ENCODE measurements at regions not wholly inside any gene's neighbourhood (a gene's known extent, or its start where the extent isn't known, plus 50 kb on each side); places are given as distances from the start of the nearest gene placed in this dataset.

DNA sequence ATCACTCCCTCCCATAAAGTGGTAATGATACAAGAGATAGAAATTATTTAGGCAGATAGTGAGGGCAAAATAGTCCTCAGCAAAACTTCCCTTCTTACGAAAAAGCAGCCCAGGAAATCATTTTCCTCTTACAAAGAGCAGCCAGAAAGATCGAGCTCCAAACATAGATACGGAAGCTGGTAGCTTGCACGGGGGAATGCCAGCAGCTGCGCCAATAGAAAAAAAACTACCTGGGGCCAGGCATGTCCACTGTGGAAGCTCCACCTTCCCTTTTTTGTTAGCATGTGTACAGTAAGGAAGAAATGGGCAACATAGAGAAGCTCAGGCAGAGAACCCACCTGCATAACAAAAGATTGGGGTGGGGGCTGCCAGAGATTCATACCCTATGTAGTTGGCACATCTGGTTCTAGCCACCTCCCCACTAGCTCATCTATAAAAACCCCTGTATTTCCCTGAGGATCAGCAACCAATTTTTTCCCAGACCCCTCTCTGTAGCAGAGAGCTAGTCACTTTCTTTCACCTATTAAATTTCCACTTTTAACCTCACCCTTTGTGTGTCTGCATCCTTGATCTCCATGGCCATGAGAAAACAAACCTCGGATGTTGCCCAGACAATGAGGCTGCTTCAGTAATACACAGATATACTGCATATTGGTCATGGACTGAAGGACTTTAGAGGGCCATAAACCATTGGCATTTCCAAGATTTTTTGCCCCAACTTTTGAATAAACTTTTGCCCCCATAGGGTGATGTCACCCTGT is 52.1 kb downstream of the SOD2 start:
- Histone ChIP-seq H3K23me2 (ENCODE audit: insufficient read length, low read depth, low read length, poor library complexity, severe bottlenecking) (no peaks in the 10 kb centered on the region), H3K9ac (ENCODE audit: extremely low read depth, insufficient read length, low read length) (no peak overlapping the region), H3K4ac (ENCODE audit: low read depth, low read length) (no peak overlapping the region), H4K20me1 (ENCODE audit: control insufficient read depth, insufficient read depth, insufficient read length) (no peaks in the 10 kb centered on the region), H2AFZ (ENCODE audit: low read length) (no peak overlapping the region), H3K27ac (ENCODE audit: insufficient read length, low read depth, low read length) (no peak overlapping the region), H3T11ph (ENCODE audit: low read length) (no peak overlapping the region), H3K18ac (ENCODE audit: insufficient read length, low read depth, low read length) (no peak overlapping the region), H4K5ac (ENCODE audit: insufficient read length, low read depth, low read length) (no peak overlapping the region), H2AK5ac (ENCODE audit: insufficient read length, low read length) (no peak overlapping the region), H3K23ac (ENCODE audit: insufficient read length, low read depth, low read length) (no peak overlapping the region), H4K91ac (ENCODE audit: insufficient read length, low read depth, low read length) (no peak overlapping the region), H3K9me3 (ENCODE audit: control insufficient read depth, low read depth, low read length) (no peaks in the 10 kb centered on the region), H2BK15ac (ENCODE audit: low read depth, low read length) (no peak overlapping the region), H3K56ac (ENCODE audit: insufficient read length, low read depth, low read length) (no peak overlapping the region), H2BK120ac (ENCODE audit: low read depth, low read length, poor library complexity, severe bottlenecking) (no peak overlapping the region), H3K79me2 (ENCODE audit: insufficient read depth, low read length) (no peaks in the 10 kb centered on the region), H3K79me1 (ENCODE audit: insufficient read depth, low read depth, low read length, poor library complexity, severe bottlenecking) (no peaks in the 10 kb centered on the region), H2BK12ac (ENCODE audit: insufficient read length, low read depth, low read length) (no peak overlapping the region), H2BK20ac (ENCODE audit: low read depth, low read length, poor library complexity, severe bottlenecking) (no peak overlapping the region), H3K4me2 (ENCODE audit: insufficient read depth, insufficient read length, low read length) (no peak overlapping the region), H2BK5ac (ENCODE audit: insufficient read length, low read length) (no peak overlapping the region), H4K8ac (replicated peaks; ENCODE audit: insufficient read length, low read depth, low read length) (no peak overlapping the region), H3K4me1 (ENCODE audit: insufficient read depth, low read length) (no peaks in the 10 kb centered on the region), H3K27me3 (ENCODE audit: insufficient read depth, low read length) (no peaks in the 10 kb centered on the region), H3K14ac (ENCODE audit: insufficient read depth, low read length) (no peak overlapping the region)
- no CpG with 5 or more reads among the region's 6 CpGs for WGBS (ENCODE audit: extremely low coverage, insufficient read length, low lambda C conversion rate)
- Mint-ChIP-seq H3K27ac (no peak overlapping the region), H3K4me3 (no peak overlapping the region), H3K27me3 (ENCODE audit: low read depth) (no peaks in the 10 kb centered on the region), H3K9me3 (peaks cover 4 to 13% of the 10 kb centered on the region in 2 experiments; a peak in 4 of 5 replicates), H3K4me1 (peaks cover 5 to 20% of the 10 kb centered on the region in 2 experiments), H3K36me3 (ENCODE audit: insufficient read depth in 1 of 3, low read depth in 3 of 3) (no peaks in the 10 kb centered on the region; a peak in 1 of 7 replicates)
- no peak for DNase-seq
- TF ChIP-seq, protein P1, sequence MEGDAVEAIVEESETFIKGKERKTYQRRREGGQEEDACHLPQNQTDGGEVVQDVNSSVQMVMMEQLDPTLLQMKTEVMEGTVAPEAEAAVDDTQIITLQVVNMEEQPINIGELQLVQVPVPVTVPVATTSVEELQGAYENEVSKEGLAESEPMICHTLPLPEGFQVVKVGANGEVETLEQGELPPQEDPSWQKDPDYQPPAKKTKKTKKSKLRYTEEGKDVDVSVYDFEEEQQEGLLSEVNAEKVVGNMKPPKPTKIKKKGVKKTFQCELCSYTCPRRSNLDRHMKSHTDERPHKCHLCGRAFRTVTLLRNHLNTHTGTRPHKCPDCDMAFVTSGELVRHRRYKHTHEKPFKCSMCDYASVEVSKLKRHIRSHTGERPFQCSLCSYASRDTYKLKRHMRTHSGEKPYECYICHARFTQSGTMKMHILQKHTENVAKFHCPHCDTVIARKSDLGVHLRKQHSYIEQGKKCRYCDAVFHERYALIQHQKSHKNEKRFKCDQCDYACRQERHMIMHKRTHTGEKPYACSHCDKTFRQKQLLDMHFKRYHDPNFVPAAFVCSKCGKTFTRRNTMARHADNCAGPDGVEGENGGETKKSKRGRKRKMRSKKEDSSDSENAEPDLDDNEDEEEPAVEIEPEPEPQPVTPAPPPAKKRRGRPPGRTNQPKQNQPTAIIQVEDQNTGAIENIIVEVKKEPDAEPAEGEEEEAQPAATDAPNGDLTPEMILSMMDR (conservative IDR thresholded peaks at IDR 0.05), result no peak

Measured in H9 (cell line).